Activated naive CD8-positive, alpha-beta T cell treated with anti-CD3 and anti-CD28 coated beads, Interleukin-2, amount 10 ng/mL, durations not matched to agents 7 days and 5 days (primary cell): ENCODE measurements at regions not wholly inside any gene's neighbourhood (a gene's known extent, or its start where the extent isn't known, plus 50 kb on each side); places are given as distances from the start of the nearest gene placed in this dataset.

ENCODE experiments used
- ATAC-seq: fragments of 150-1000 bp; cut with Tn5 transposase; one replicate; pipeline ENCODE4 v1.10.0; 2021; ENCODE audit warnings: low read depth, moderate library complexity
- POLR2A ChIA-PET: fragments of 350-600 bp; sonication (Branson Sonifier 250); formaldehyde crosslinking; loops from one replicate; lab custom pipeline; 2021; ENCODE audit warnings: antibody characterized with exemption; lab: Charles Lee
- DNase-seq: peaks from one replicate; pipeline ENCODE4 v3.0.0; 2021
- H3K27ac Mint-ChIP-seq: one replicate; pipeline ENCODE4 v1.8.0; 2022; ENCODE audit warnings: mild to moderate bottlenecking, mixed read lengths
- H3K27me3 Mint-ChIP-seq: one replicate; pipeline ENCODE4 v1.8.0; 2022; ENCODE audit warnings: mild to moderate bottlenecking, moderate library complexity, mixed read lengths
- H3K36me3 Mint-ChIP-seq: one replicate; pipeline ENCODE4 v1.8.0; 2021; ENCODE audit warnings: mild to moderate bottlenecking, mixed read lengths
- H3K4me1 Mint-ChIP-seq: one replicate; pipeline ENCODE4 v1.8.0; 2021; ENCODE audit warnings: mixed read lengths
- H3K4me3 Mint-ChIP-seq: one replicate; pipeline ENCODE4 v1.8.0; 2022; ENCODE audit warnings: mild to moderate bottlenecking, moderate library complexity, mixed read lengths
- H3K9me3 Mint-ChIP-seq: one replicate; pipeline ENCODE4 v1.8.0; 2021; ENCODE audit warnings: mixed read lengths

- H3K27ac Mint-ChIP-seq = no peak overlapping the region
- DNase-seq = no peak
- no peaks in the 10 kb centered on the region for H3K9me3 Mint-ChIP-seq
- H3K27me3 Mint-ChIP-seq = peaks cover 2% of the 10 kb centered on the region
- no peaks in the 10 kb centered on the region for H3K36me3 Mint-ChIP-seq
- POLR2A ChIA-PET = no interaction called here
- no peak for ATAC-seq
- no peak overlapping the region for H3K4me3 Mint-ChIP-seq
- peaks cover 8% of the 10 kb centered on the region for H3K4me1 Mint-ChIP-seq
Measured at GRCh38 chrX:51798701-51799100, 55.5 kb downstream of the GSPT2 start.

DNA sequence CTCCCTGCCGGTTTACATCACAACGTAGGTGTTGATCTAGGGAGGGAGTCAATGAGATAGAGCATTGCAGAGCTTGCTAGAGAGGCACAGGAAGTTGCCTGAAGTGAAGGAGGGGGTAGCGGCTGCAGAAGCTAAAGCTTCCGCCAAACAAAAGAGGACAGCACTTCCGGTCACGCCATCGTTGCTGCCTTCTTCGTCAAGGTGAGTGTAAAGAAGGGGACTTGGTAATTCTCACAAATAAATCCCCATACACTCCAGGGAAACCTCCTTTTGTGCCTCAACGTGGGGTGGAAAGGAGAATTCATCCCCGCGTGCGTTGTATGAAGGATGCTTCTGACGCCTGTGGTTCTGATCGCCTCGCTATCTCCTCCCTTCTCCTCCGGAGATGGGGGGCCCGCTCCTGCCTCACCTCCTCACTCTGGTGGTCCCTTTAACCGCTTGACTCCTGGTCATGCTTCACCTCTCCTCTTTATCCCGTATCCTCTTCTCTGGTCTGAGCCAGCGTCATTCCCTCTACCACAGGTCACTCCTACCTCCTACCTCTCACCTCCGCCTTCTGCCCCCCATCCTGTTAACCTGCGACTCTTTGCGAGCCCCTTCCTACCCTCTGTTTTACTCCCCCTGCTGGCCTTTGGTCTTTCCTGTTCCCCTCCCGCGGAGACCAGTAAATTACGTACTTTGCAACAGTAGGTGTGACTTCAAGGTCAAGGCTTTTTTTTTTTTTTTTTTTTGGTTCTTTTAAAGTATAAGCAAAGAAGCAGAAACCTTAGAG, 59.9 kb downstream of the GSPT2 start:
- Mint-ChIP-seq H3K4me1 (peaks cover 13% of the 10 kb centered on the region), H3K27ac (peak overlapping the region; percentile 99), H3K36me3 (peaks cover 7% of the 10 kb centered on the region), H3K9me3 (no peaks in the 10 kb centered on the region), H3K27me3 (peaks cover 2% of the 10 kb centered on the region), H3K4me3 (peak overlapping the region; percentile 96)
- peak; percentile 48 for DNase-seq
- peak; percentile 91 for ATAC-seq
- POLR2A ChIA-PET = no interaction called here

DNA sequence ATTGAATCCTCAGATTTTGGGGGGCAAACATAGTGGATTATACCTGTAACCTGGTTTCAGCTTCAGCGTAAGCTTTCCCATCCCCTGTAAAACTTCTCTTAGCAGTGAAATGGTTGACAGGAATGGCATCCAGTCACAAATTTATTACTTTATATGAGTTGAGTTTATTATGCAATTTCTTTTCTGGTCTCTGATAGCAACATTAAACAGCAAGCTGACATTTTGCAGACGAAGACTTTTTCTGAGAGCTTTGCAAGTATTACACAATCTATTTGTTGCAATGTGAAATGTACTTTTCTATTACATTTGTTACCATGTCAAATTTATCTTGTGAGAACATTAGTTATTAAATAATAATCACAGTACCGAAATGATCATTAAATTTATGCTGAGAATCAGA, 60.6 kb downstream of the GSPT2 start:
- peak overlapping the region; percentile 21 for H3K27ac Mint-ChIP-seq
- POLR2A ChIA-PET = no interaction called here

DNA sequence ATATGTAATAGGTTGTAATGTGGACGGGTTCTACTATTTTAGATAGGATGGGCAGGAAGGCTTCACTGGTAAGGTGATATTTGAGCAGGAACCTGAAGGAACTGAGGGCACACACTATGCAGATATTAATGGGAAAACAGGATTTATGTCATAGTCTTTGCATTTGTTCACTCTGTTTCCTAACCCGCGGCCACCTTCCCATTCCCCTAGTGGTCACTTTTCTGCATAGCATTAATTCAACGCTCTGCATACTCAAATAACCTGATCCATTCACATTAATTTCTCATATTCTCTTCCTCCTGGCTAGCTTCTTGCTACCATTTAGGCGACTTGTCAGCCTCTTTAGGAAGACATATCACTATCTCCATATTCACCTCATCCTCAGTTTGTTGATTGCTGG, 61.5 kb downstream of the GSPT2 start:
- Mint-ChIP-seq H3K27me3 (peaks cover 2% of the 10 kb centered on the region), H3K4me1 (peaks cover 13% of the 10 kb centered on the region), H3K27ac (no peak overlapping the region), H3K36me3 (peaks cover 7% of the 10 kb centered on the region), H3K9me3 (no peaks in the 10 kb centered on the region), H3K4me3 (peak overlapping the region; percentile 1)
- DNase-seq (no peak), ATAC-seq (no peak)
- POLR2A ChIA-PET = no interaction called here

More for the DNA sequence above, 60.6 kb downstream of the GSPT2 start:
- ATAC-seq = no peak
- Mint-ChIP-seq H3K27me3 (peaks cover 2% of the 10 kb centered on the region), H3K36me3 (peaks cover 7% of the 10 kb centered on the region), H3K4me1 (peaks cover 13% of the 10 kb centered on the region), H3K9me3 (no peaks in the 10 kb centered on the region), H3K4me3 (peak overlapping the region; percentile 96)
- no peak for DNase-seq

DNA sequence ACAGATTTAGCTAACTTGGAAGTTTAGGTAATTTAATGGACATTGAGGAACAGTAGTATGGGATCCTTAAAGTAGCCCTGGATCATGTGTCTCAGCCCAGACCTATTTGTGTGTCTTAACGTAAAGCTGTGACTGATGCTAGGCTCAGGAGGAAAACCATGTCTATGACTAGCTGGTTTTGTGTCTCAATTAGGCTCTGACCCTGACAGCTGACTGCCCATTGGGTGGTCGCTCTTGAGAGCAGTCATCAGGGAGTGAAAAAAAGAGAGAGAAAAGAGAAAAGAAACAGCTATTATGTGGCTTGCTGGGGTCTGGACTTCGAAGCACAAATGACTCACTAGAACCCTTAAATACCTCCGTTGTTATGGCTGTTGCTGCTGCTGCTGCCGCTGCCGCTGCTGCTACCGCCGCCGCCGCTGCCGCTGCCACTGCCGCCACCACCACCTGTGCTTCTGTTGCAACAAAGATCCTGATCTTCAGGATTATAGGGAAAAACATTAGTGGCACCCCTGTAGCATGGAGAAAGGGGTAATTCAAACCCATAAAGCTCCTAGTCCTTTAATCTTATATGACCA, 70.7 kb downstream of the GSPT2 start:
- DNase-seq (no peak), ATAC-seq (no peak)
- POLR2A ChIA-PET = no interaction called here
- Mint-ChIP-seq H3K4me1 (peaks cover 5% of the 10 kb centered on the region), H3K4me3 (no peak overlapping the region), H3K27me3 (no peaks in the 10 kb centered on the region), H3K9me3 (no peaks in the 10 kb centered on the region), H3K27ac (no peak overlapping the region), H3K36me3 (peaks cover 24% of the 10 kb centered on the region)

DNA sequence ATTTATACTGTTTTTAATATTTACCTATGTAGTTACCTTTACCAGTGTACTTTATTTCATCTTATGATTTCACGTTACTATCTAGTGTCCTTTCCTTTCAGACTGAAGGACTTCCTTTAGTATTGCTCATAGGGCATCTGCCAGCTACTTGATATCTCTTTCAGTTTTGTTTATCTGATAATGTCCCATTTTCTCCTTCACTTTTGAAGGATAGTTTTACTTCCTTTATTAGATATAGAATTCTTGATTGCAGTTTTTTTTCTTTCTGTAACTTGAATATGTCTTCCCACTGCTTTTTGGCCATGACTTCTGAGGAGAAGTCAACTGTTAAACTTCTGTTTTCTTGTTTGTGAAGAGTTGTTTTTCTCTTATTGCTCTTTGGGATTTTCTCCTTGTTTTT, 69.4 kb upstream of the MAGED1 start:
- Mint-ChIP-seq H3K4me3 (no peak overlapping the region), H3K4me1 (peaks cover 12% of the 10 kb centered on the region), H3K9me3 (peaks cover 1% of the 10 kb centered on the region)

DNA sequence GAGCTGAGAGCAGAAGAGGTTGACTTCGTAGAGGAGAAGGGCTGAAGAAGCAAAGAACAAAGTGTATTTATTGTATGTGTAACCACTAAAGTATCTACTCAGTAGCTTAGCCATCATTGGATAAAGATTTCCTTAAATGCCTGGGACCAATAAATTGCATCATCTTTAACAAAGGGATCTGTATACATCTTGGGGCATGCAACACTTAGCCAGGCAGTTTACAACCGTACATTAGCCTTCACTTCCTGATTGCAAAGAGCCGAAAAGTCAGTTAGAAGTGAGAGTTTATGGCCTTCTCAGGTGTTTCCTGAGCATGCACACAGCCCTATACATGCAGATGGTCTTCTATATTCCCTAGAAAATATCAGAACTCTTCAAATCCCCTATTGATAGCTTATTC, 68.0 kb upstream of the MAGED1 start:
- no peak for DNase-seq
- no peaks in the 10 kb centered on the region for H3K27me3 Mint-ChIP-seq
- peaks cover 12% of the 10 kb centered on the region for H3K4me1 Mint-ChIP-seq
- POLR2A ChIA-PET = interaction anchor here (0.7 kb wide), 1 partner anchor 1609 kb away, joined by 3 read pairs; no protein-coding TSS in a partner anchor
- H3K27ac Mint-ChIP-seq = no peak overlapping the region
- H3K4me3 Mint-ChIP-seq = no peak overlapping the region
- peaks cover 1% of the 10 kb centered on the region for H3K9me3 Mint-ChIP-seq
- peaks cover 12% of the 10 kb centered on the region for H3K36me3 Mint-ChIP-seq
- ATAC-seq = no peak

More for the DNA sequence above, 69.4 kb upstream of the MAGED1 start:
- ATAC-seq (no peak), DNase-seq (no peak)
- H3K27ac Mint-ChIP-seq = peak overlapping the region; percentile 66
- POLR2A ChIA-PET = no interaction called here
- H3K36me3 Mint-ChIP-seq = peaks cover 15% of the 10 kb centered on the region
- no peaks in the 10 kb centered on the region for H3K27me3 Mint-ChIP-seq

- no peak for ATAC-seq
- H3K4me3 Mint-ChIP-seq = no peak overlapping the region
- no peak for DNase-seq
- POLR2A ChIA-PET = no interaction called here
- peaks cover 12% of the 10 kb centered on the region for H3K36me3 Mint-ChIP-seq
- peaks cover 5% of the 10 kb centered on the region for H3K4me1 Mint-ChIP-seq
- no peak overlapping the region for H3K27ac Mint-ChIP-seq
- no peaks in the 10 kb centered on the region for H3K9me3 Mint-ChIP-seq
- H3K27me3 Mint-ChIP-seq = no peaks in the 10 kb centered on the region
Measured at GRCh38 chrX:51834076-51834475, 59.3 kb upstream of the MAGED1 start.

DNA sequence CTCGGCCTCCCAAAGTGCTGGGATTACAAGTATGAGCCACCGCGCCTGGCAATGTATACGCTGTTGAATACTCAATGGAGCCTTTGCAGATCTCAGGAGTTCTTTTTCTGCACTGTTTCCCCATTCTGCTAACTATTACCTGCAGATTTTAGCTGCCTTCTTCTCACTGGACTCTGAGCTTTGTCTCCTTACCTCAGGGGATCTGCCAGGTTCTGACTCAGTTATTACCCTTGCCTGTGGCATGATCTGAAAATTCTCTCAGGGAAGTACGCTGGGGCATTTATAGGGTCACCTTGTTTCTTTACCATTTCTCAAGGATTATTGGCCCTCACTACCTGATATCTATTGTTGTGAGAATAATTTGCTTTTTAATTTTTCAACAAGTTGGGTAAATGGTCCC, 56.6 kb upstream of the MAGED1 start:
- no peak overlapping the region for H3K27ac Mint-ChIP-seq
- H3K4me1 Mint-ChIP-seq = peaks cover 5% of the 10 kb centered on the region
- H3K27me3 Mint-ChIP-seq = no peaks in the 10 kb centered on the region
- no peaks in the 10 kb centered on the region for H3K9me3 Mint-ChIP-seq
- peaks cover 11% of the 10 kb centered on the region for H3K36me3 Mint-ChIP-seq
- H3K4me3 Mint-ChIP-seq = no peak overlapping the region
- POLR2A ChIA-PET = no interaction called here
- ATAC-seq = no peak
- no peak for DNase-seq

- peaks cover 4% of the 10 kb centered on the region for H3K4me1 Mint-ChIP-seq
- ATAC-seq = no peak
- H3K4me3 Mint-ChIP-seq = no peak overlapping the region
- DNase-seq = no peak
- H3K9me3 Mint-ChIP-seq = no peaks in the 10 kb centered on the region
- no peaks in the 10 kb centered on the region for H3K27me3 Mint-ChIP-seq
- H3K27ac Mint-ChIP-seq = no peak overlapping the region
- peaks cover 9% of the 10 kb centered on the region for H3K36me3 Mint-ChIP-seq
- POLR2A ChIA-PET = no interaction called here
Measured at GRCh38 chrX:51837451-51837850, 56.0 kb upstream of the MAGED1 start.

DNA sequence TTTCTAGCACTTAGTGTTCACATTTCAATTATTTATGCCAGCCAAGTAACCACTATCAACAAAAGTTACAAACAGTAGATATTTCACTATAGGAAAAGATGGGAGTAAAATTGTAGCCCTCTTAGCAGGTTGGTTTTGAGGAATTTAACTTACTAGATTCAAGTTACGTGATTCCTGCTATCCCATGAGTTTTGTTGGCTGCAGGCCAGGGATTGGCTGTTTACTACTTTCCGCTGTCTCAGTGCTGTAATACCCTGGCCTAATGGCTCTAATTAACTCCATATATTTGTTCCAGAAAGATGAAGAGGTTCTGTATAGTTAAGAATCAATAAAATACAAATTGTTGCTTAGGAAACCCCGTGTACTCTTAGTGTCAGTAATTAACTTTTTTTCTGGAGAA, 55.5 kb upstream of the MAGED1 start:
- ATAC-seq = no peak
- H3K27ac Mint-ChIP-seq = no peak overlapping the region

More for the DNA sequence above, 55.5 kb upstream of the MAGED1 start:
- no peak overlapping the region for H3K4me3 Mint-ChIP-seq
- H3K27me3 Mint-ChIP-seq = no peaks in the 10 kb centered on the region
- DNase-seq = no peak
- peaks cover 4% of the 10 kb centered on the region for H3K4me1 Mint-ChIP-seq
- H3K9me3 Mint-ChIP-seq = no peaks in the 10 kb centered on the region
- H3K36me3 Mint-ChIP-seq = peaks cover 7% of the 10 kb centered on the region
- POLR2A ChIA-PET = no interaction called here
